ENCODE measurements at regions not wholly inside any gene's neighbourhood (a gene's known extent, or its start where the extent isn't known, plus 50 kb on each side); places are given as distances from the start of the nearest gene placed in this dataset.

- no peak for TF ChIP-seq CTCF (conservative IDR thresholded peaks at IDR 0.05)
- TF ChIP-seq EZH2 (IDR thresholded peaks at IDR 0.05; ENCODE audit: low read depth), result no peak
Observed at GRCh38 chr5:145227881-145228280, 607.3 kb downstream of the PRELID2 start.
